ENCODE measurements at regions not wholly inside any gene's neighbourhood (a gene's known extent, or its start where the extent isn't known, plus 50 kb on each side); places are given as distances from the start of the nearest gene placed in this dataset.

GRCh38 chr2:181114021-181114420 lies 133.6 kb downstream of the UBE2E3 start:
- no peak overlapping the region for H3K4me3 ChIP-seq (ENCODE audit: control insufficient read depth, low read depth, low read length)
- TF ChIP-seq CTCF (conservative IDR thresholded peaks at IDR 0.05; ENCODE audit: control insufficient read depth, insufficient read depth, low read depth, low read length): no peak
- DNase-seq (ENCODE audit: low read depth): no peak

DNA sequence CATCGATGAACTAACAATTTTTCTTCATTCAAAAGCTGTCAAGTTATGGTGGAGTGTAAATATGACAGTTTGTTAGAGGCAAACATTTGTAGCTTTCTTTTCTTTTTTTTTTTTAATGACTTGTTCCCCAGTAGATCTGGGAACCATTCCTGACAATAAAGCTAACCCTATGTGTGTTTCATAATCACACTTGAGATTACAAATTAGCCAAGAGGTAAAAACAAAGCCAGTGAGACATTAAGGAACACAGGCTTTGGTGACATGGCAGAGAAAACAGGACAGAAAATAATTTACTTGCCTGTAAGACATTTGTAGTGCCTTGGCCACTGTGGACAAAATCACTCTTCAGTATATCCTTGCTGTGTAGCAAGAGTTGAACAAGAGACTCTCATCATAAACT lies 135.9 kb downstream of the UBE2E3 start:
- no peak overlapping the region for H3K4me3 ChIP-seq (ENCODE audit: control insufficient read depth, low read depth, low read length)
- DNase-seq (ENCODE audit: low read depth): no peak
- no peak for TF ChIP-seq CTCF (conservative IDR thresholded peaks at IDR 0.05; ENCODE audit: control insufficient read depth, insufficient read depth, low read depth, low read length)

DNA sequence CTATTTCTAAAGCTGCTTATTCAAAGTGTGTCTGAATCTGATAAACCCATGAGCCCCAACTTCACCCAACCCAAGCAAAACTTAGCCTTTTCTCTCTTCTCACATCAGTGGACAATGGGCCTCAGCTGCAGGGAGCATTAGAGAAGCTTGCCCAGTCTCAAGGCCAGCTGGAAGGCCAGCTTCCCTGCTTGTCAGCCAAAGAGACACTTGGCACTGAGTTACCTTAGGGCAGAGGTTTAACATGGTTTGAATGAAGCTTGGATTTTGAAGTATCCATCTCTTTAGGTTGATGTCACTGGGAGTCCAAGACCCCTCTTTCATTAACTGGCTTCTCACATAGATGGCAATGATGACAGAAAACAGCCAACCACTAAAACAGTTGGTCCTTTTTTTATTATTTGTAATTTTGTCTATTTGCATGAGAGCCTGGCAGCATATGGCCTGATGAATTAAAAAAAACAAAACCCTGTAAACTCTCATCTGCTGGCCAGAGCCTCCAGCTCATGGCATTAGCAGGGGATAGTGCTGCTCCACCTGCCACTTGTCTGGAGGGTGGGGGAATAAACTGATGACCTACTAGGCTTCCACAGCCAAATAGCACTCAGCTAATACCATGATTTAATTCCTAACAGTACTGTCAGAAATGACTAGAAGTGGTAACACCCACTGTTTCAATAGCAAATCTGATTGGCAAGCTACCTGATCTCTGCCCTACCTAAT lies 137.0 kb downstream of the UBE2E3 start:
- no peak overlapping the region for H3K4me3 ChIP-seq (ENCODE audit: control insufficient read depth, low read depth, low read length)
- no peak for TF ChIP-seq CTCF (conservative IDR thresholded peaks at IDR 0.05; ENCODE audit: control insufficient read depth, insufficient read depth, low read depth, low read length)
- no peak for DNase-seq (ENCODE audit: low read depth)

- no peak for TF ChIP-seq CTCF (conservative IDR thresholded peaks at IDR 0.05; ENCODE audit: control insufficient read depth, insufficient read depth, low read depth, low read length)
- no peak for DNase-seq (ENCODE audit: low read depth)
- H3K4me3 ChIP-seq (ENCODE audit: control insufficient read depth, low read depth, low read length): no peak overlapping the region
These were observed 140.2 kb downstream of the UBE2E3 start for GRCh38 chr2:181120625-181121024.

DNA sequence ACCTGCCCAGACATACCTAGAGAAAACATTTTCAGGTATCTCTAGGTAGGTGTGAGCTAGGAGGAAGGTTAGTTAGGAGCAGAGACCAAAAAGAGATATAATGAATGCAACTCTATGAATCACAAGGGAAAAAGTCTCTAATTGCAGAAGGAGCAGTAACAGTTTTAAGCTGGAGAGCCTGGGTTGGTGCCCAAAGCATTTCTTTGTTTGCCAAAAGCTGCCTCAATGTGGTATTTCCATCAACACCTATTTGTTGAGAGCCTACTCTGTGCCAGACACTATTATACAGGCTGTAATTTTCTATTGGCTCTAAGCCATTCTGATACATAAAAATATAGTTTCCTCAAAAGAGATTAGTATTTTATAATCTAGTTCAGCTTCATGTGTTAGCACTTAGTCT lies 141.6 kb downstream of the UBE2E3 start:
- no peak overlapping the region for H3K4me3 ChIP-seq (ENCODE audit: control insufficient read depth, low read depth, low read length)
- DNase-seq (ENCODE audit: low read depth): no peak
- TF ChIP-seq CTCF (conservative IDR thresholded peaks at IDR 0.05; ENCODE audit: control insufficient read depth, insufficient read depth, low read depth, low read length): no peak

- no peak overlapping the region for H3K4me3 ChIP-seq (ENCODE audit: control insufficient read depth, low read depth, low read length)
- DNase-seq (ENCODE audit: low read depth): no peak
- no peak for TF ChIP-seq CTCF (conservative IDR thresholded peaks at IDR 0.05; ENCODE audit: control insufficient read depth, insufficient read depth, low read depth, low read length)
These were observed 142.2 kb downstream of the UBE2E3 start for GRCh38 chr2:181122601-181123000.

All from fibroblast of mammary gland (primary cell).